HepG2 (cell line): ENCODE measurements at regions not wholly inside any gene's neighbourhood (a gene's known extent, or its start where the extent isn't known, plus 50 kb on each side); places are given as distances from the start of the nearest gene placed in this dataset.

ENCODE experiments used
- ATF5 ChIP-seq: sonication (generic); formaldehyde crosslinking; IDR thresholded peaks from 2 replicates; pipeline ENCODE4 v1.4.0; 2020; ENCODE audit warnings: mild to moderate bottlenecking, low read depth, missing genetic modification reagents
- DPF2 ChIP-seq: sonication (generic); formaldehyde crosslinking; IDR thresholded peaks from 2 replicates; pipeline ENCODE4 v1.4.0; 2020; ENCODE audit warnings: mild to moderate bottlenecking, low read depth, missing genetic modification reagents, borderline replicate concordance
- HNRNPK ChIP-seq: fragments of 200-400 bp; formaldehyde crosslinking; IDR thresholded peaks from 2 replicates; pipeline ENCODE4 v1.6.1; 2018; ENCODE audit warnings: low read length, low read depth, moderate library complexity, mild to moderate bottlenecking; ENCODE audit not compliant: poor library complexity, severe bottlenecking
- KDM5B ChIP-seq: sonication (generic); formaldehyde crosslinking; IDR thresholded peaks from 2 replicates; pipeline ENCODE4 v1.4.0; 2020; ENCODE audit warnings: missing genetic modification reagents, mild to moderate bottlenecking, borderline replicate concordance
- KLF13 ChIP-seq: sonication (generic); formaldehyde crosslinking; IDR thresholded peaks from 2 replicates; pipeline ENCODE4 v1.4.0; 2020; ENCODE audit warnings: mild to moderate bottlenecking, missing genetic modification reagents
- MXD1 ChIP-seq: sonication (generic); formaldehyde crosslinking; IDR thresholded peaks from 2 replicates; pipeline ENCODE4 v1.4.0; 2020; ENCODE audit warnings: mild to moderate bottlenecking, missing genetic modification reagents
- RCOR2 ChIP-seq: IDR thresholded peaks from 2 replicates; pipeline ENCODE4 v1.6.1; 2016; ENCODE audit warnings: missing biosample characterization, missing genetic modification reagents
- SKIL ChIP-seq: sonication (generic); formaldehyde crosslinking; IDR thresholded peaks from 2 replicates; pipeline ENCODE4 v1.8.0; 2022; ENCODE audit warnings: missing genetic modification reagents, mild to moderate bottlenecking, moderate library complexity, borderline replicate concordance
- TCF7 ChIP-seq: sonication (generic); IDR thresholded peaks from 2 replicates; pipeline ENCODE4 v1.6.1; 2016; ENCODE audit warnings: antibody characterized with exemption, low read depth
- TGIF2 ChIP-seq: IDR thresholded peaks from 2 replicates; pipeline ENCODE4 v1.6.1; 2016; ENCODE audit warnings: control low read depth, missing compliant biosample characterization
- ZBTB34 ChIP-seq: sonication (generic); formaldehyde crosslinking; IDR thresholded peaks from 2 replicates; pipeline ENCODE4 v1.8.0; 2022; ENCODE audit warnings: mild to moderate bottlenecking, missing genetic modification reagents
- ZNF292 ChIP-seq: sonication (generic); formaldehyde crosslinking; IDR thresholded peaks from 2 replicates; pipeline ENCODE4 v1.8.1; 2022; ENCODE audit warnings: mild to moderate bottlenecking, low read depth, missing genetic modification reagents, borderline replicate concordance
- ZNF687 ChIP-seq: sonication (generic); formaldehyde crosslinking; IDR thresholded peaks from 2 replicates; pipeline ENCODE4 v1.5.1; 2020; ENCODE audit warnings: mild to moderate bottlenecking, missing genetic modification reagents, moderate library complexity
- ZNF768 ChIP-seq: sonication (generic); formaldehyde crosslinking; IDR thresholded peaks from 2 replicates; pipeline ENCODE4 v1.4.0; 2020; ENCODE audit warnings: missing genetic modification reagents
- TF ChIP-seq, protein P1 (sequence below): sonication (generic); formaldehyde crosslinking; IDR thresholded peaks from 2 replicates; pipeline ENCODE4 v1.5.1; 2020; ENCODE audit warnings: missing genetic modification reagents, mild to moderate bottlenecking, borderline replicate concordance

- 0 out of 2 replicates have a peak, but pooled peaks have one; percentile 4 for TF ChIP-seq MXD1
- TF ChIP-seq HNRNPK, result no peak
- TF ChIP-seq TCF7, result no peak
- TF ChIP-seq SKIL (CRISPR knock-in tag), result no peak
- peak; percentile 25; the same call in 1 of the 2 replicates for TF ChIP-seq ZNF687 (CRISPR knock-in tag)
- TF ChIP-seq KLF13 (CRISPR knock-in tag), result 0 out of 2 replicates have a peak, but pooled peaks have one; percentile 69
- TF ChIP-seq ZBTB34 (CRISPR knock-in tag), result 0 out of 2 replicates have a peak, but pooled peaks have one; percentile 27
- TF ChIP-seq DPF2, result peak; percentile 8; the same call in 1 of the 2 replicates
- peak; percentile 21; the same call in 1 of the 2 replicates for TF ChIP-seq RCOR2
- peak; percentile 42; the same call in 1 of the 2 replicates for TF ChIP-seq KDM5B
- peak; percentile 24; the same call in 1 of the 2 replicates for TF ChIP-seq ZNF292 (CRISPR knock-in tag)
- TF ChIP-seq TGIF2 (CRISPR knock-in tag), result peak; percentile 36; the same call in 1 of the 2 replicates
- 0 out of 2 replicates have a peak, but pooled peaks have one; percentile 12 for TF ChIP-seq ATF5 (CRISPR knock-in tag)
- TF ChIP-seq, protein P1, sequence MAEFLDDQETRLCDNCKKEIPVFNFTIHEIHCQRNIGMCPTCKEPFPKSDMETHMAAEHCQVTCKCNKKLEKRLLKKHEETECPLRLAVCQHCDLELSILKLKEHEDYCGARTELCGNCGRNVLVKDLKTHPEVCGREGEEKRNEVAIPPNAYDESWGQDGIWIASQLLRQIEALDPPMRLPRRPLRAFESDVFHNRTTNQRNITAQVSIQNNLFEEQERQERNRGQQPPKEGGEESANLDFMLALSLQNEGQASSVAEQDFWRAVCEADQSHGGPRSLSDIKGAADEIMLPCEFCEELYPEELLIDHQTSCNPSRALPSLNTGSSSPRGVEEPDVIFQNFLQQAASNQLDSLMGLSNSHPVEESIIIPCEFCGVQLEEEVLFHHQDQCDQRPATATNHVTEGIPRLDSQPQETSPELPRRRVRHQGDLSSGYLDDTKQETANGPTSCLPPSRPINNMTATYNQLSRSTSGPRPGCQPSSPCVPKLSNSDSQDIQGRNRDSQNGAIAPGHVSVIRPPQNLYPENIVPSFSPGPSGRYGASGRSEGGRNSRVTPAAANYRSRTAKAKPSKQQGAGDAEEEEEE (CRISPR knock-in tag), result no peak
- peak; percentile 98 for TF ChIP-seq ZNF768 (CRISPR knock-in tag)
- TF ChIP-seq, all 625 proteins: peak for 20
Observed at GRCh38 chr20:50279988-50280850, 89.6 kb downstream of the CEBPB start (continued).
